ENCODE measurements at regions not wholly inside any gene's neighbourhood (a gene's known extent, or its start where the extent isn't known, plus 50 kb on each side); places are given as distances from the start of the nearest gene placed in this dataset.

DNA sequence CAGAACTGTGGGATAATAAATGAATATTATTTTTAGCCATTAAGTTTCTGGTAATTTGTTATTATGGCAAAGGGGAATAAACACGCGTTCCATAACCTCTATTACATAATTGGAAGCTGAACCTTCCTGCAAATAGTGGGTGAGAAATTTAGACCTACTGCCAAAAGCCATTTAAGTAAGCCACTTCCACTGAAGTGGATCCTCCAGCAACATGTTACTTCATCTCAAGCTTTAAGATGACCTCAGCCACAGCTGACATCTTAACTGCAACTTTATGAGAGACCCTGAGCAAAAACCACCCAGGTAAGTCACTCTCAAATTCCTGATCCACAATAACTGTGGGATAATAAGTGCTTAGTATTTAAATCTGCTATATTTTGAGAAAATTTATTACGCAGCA, 1048.6 kb downstream of the FAM133A start:
- Histone ChIP-seq H3K27me3 (ENCODE audit: insufficient read depth, poor library complexity, severe bottlenecking) (no peaks in the 10 kb centered on the region), H3K4me1 (ENCODE audit: insufficient read depth, poor library complexity, severe bottlenecking) (no peaks in the 10 kb centered on the region), H3K9me3 (ENCODE audit: severe bottlenecking) (no peaks in the 10 kb centered on the region), H3K27ac (ENCODE audit: poor library complexity, severe bottlenecking) (no peak overlapping the region), H3K36me3 (ENCODE audit: low read depth) (no peaks in the 10 kb centered on the region), H3K4me3 (ENCODE audit: severe bottlenecking) (no peak overlapping the region)
- DNase-seq (ENCODE audit: low spot score) = no peak
- ATAC-seq (ENCODE audit: low read depth) = no peak
- TF ChIP-seq, protein P1, sequence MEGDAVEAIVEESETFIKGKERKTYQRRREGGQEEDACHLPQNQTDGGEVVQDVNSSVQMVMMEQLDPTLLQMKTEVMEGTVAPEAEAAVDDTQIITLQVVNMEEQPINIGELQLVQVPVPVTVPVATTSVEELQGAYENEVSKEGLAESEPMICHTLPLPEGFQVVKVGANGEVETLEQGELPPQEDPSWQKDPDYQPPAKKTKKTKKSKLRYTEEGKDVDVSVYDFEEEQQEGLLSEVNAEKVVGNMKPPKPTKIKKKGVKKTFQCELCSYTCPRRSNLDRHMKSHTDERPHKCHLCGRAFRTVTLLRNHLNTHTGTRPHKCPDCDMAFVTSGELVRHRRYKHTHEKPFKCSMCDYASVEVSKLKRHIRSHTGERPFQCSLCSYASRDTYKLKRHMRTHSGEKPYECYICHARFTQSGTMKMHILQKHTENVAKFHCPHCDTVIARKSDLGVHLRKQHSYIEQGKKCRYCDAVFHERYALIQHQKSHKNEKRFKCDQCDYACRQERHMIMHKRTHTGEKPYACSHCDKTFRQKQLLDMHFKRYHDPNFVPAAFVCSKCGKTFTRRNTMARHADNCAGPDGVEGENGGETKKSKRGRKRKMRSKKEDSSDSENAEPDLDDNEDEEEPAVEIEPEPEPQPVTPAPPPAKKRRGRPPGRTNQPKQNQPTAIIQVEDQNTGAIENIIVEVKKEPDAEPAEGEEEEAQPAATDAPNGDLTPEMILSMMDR (IDR thresholded peaks at IDR 0.05; ENCODE audit: poor library complexity, severe bottlenecking) = no peak

DNA sequence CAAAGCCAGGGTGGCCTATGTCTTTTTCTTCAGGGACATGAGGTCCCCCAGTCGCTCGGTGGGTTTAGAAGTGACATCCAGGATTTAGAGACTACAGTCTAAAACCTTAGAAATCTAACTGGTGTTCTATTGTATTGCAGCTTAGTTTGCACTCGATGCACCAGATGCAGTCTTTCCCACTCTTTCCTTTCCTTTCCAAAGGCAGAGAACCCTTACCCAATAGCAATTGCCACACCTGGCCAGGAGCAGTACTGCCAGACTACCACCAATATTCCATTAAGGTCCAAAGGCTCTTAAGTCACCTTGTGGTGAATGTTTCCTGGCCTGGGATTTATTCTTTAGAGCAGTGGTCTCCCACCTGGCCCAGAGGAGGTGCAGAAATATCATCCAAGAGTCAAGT, 1068.8 kb downstream of the FAM133A start:
- ATAC-seq (ENCODE audit: low read depth) = no peak
- DNase-seq (ENCODE audit: low spot score) = no peak
- H3K27ac ChIP-seq (ENCODE audit: poor library complexity, severe bottlenecking) = no peak overlapping the region
- no peaks in the 10 kb centered on the region for H3K27me3 ChIP-seq (ENCODE audit: insufficient read depth, poor library complexity, severe bottlenecking)
- no peaks in the 10 kb centered on the region for H3K36me3 ChIP-seq (ENCODE audit: low read depth)
- TF ChIP-seq, protein P1 (IDR thresholded peaks at IDR 0.05; ENCODE audit: poor library complexity, severe bottlenecking) = no peak
- H3K9me3 ChIP-seq (ENCODE audit: severe bottlenecking) = no peaks in the 10 kb centered on the region
- H3K4me3 ChIP-seq (ENCODE audit: severe bottlenecking) = no peak overlapping the region
- no peaks in the 10 kb centered on the region for H3K4me1 ChIP-seq (ENCODE audit: insufficient read depth, poor library complexity, severe bottlenecking)

DNA sequence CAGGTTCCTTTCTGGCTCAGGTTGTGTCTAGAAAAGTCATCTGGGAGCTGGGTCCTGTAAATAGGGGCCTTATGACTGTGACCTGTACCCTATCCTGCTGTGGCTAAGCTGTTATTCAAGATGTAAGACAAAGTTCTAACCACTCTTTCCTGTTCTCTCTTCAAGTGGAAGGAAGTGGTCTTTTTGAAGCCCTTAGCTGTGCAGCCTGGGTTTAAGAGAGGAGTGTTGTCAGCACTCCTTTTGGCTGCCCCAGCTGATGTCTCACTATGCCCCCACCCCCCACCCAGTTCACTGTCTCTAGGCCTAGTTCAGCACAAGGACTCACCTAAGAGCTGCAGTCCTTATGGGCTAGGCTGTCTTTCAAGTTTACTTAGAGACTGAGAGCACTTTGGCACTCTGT, 1069.5 kb downstream of the FAM133A start:
- Histone ChIP-seq H3K4me3 (ENCODE audit: severe bottlenecking) (no peak overlapping the region), H3K27me3 (ENCODE audit: insufficient read depth, poor library complexity, severe bottlenecking) (no peaks in the 10 kb centered on the region), H3K36me3 (ENCODE audit: low read depth) (no peaks in the 10 kb centered on the region), H3K4me1 (ENCODE audit: insufficient read depth, poor library complexity, severe bottlenecking) (no peaks in the 10 kb centered on the region), H3K9me3 (ENCODE audit: severe bottlenecking) (no peaks in the 10 kb centered on the region), H3K27ac (ENCODE audit: poor library complexity, severe bottlenecking) (no peak overlapping the region)
- TF ChIP-seq, protein P1 (IDR thresholded peaks at IDR 0.05; ENCODE audit: poor library complexity, severe bottlenecking) = no peak
- no peak for DNase-seq (ENCODE audit: low spot score)
- no peak for ATAC-seq (ENCODE audit: low read depth)

DNA sequence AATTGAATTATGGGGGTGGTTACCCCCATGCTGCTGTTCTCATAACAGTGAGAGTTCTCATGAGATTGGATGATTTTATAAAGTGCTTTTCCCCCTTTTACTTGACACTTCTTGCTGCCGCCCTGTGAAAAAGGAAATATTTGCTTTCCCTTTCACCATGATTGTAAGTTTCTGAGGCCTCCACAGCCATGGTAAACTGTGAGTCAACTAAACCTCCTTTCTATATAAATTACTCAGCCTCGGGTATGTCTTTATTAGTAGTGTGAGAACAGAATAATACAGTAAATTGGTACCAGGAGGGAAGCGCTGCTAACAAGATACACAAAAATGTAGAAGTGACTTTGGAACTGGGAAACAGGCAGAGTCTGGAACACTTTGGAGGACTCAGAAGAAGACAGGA, 1070.8 kb downstream of the FAM133A start:
- Histone ChIP-seq H3K9me3 (ENCODE audit: severe bottlenecking) (no peaks in the 10 kb centered on the region), H3K27me3 (ENCODE audit: insufficient read depth, poor library complexity, severe bottlenecking) (no peaks in the 10 kb centered on the region), H3K27ac (ENCODE audit: poor library complexity, severe bottlenecking) (no peak overlapping the region), H3K4me1 (ENCODE audit: insufficient read depth, poor library complexity, severe bottlenecking) (no peaks in the 10 kb centered on the region), H3K4me3 (ENCODE audit: severe bottlenecking) (no peak overlapping the region), H3K36me3 (ENCODE audit: low read depth) (no peaks in the 10 kb centered on the region)
- DNase-seq (ENCODE audit: low spot score) = no peak
- TF ChIP-seq, protein P1 (IDR thresholded peaks at IDR 0.05; ENCODE audit: poor library complexity, severe bottlenecking) = no peak
- no peak for ATAC-seq (ENCODE audit: low read depth)

DNA sequence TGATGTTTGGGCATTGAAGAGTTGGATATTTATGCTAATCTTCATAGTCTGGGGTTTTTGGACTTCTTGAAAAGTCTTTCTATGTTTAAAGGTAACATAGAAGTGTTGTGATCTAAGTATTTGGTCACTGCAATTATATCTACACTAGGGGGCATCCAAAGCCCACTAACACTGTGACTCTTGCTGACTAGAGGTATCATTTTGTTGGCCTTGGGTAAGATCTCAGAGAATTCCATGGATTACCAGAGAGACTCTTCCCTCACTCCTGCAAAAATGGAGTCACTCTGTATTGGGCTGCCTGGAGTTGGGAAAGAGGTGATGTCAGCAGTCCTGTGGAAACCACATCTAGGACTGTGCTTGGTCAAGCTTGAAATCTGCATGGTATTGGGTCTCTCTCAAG, 1077.6 kb downstream of the FAM133A start:
- Histone ChIP-seq H3K27ac (ENCODE audit: poor library complexity, severe bottlenecking) (no peak overlapping the region), H3K27me3 (ENCODE audit: insufficient read depth, poor library complexity, severe bottlenecking) (no peaks in the 10 kb centered on the region), H3K36me3 (ENCODE audit: low read depth) (no peaks in the 10 kb centered on the region), H3K9me3 (ENCODE audit: severe bottlenecking) (no peaks in the 10 kb centered on the region), H3K4me1 (ENCODE audit: insufficient read depth, poor library complexity, severe bottlenecking) (no peaks in the 10 kb centered on the region), H3K4me3 (ENCODE audit: severe bottlenecking) (no peak overlapping the region)
- ATAC-seq (ENCODE audit: low read depth) = no peak
- DNase-seq (ENCODE audit: low spot score) = no peak
- TF ChIP-seq, protein P1 (IDR thresholded peaks at IDR 0.05; ENCODE audit: poor library complexity, severe bottlenecking) = no peak
